IPS-NIHi11 (cell line): ENCODE measurements at regions not wholly inside any gene's neighbourhood (a gene's known extent, or its start where the extent isn't known, plus 50 kb on each side); places are given as distances from the start of the nearest gene placed in this dataset.
"Not testable (repeated sequence)": the region's sequence is repeated elsewhere in the genome, so short reads cannot be mapped to it uniquely, and the experiment has no call there.

ENCODE experiments used
- DNase-seq: peaks from one replicate; pipeline ENCODE4 v3.0.0; 2012; ENCODE audit warnings: mixed read lengths, low spot score

DNA sequence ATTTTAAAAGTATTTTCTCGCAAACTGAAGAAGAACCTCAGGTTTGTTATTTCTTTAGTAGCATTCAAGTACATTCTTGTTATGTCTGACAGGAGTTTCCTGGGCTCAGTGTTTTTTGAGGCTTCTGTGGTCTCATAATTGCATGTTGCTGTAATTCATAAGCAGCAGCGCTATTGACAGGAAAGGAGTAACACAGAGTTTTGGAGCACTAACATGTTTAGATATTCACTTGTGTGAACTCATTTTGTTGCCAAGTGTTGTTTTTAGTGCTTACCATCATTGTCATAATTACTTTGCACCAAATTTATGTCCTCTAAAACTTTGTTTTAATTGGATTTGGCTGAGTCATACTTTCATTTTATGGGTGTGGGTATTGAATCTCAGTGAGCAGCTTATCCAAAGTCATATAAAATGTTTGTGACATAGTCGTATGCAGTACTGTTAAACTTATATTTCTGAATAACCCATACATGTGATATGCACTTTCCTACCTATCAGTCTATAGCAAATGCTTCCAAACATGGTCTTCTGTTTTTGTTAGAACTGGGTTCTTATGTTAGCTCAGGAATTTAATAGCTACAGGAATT lies 358.7 kb upstream of the CTSO start:
- no peak for DNase-seq

DNA sequence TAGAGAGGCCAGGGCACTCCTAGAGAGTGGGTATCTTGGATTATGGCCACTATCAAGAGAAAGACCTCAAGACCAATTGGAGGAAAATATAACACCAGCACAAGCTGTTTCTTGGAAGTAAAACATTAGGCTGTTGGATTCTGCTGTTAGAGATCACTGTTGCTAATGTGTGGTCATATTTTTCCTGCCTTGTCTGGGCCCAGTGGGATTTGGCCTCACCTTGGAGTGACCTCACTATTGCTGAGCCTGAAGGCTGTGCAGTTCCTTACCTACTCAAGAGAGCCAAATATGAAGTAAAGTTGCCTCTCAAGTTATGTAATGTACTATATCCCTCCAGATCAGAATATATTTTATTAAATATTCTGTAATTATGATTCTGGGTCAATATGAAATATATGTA lies 355.4 kb upstream of the CTSO start:
- DNase-seq: no peak

DNA sequence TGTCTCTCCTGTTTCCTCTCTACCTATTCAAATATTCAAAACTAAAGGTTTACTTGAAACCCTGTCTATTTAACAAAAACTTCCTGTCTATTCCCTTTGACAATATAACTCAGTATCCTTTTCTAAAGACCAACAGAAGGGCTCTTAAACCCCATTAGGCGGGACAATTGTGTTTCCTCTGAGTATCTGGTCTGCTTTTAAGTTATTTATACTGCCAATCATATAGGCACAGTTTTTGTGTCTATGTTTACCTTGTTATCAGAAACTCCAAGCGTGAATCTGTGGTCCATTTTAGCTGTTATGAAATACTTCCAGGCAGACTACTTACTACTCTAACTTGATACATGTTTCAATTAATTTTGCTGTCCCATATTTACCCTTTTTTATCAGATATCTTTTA lies 350.0 kb upstream of the CTSO start:
- no peak for DNase-seq

DNA sequence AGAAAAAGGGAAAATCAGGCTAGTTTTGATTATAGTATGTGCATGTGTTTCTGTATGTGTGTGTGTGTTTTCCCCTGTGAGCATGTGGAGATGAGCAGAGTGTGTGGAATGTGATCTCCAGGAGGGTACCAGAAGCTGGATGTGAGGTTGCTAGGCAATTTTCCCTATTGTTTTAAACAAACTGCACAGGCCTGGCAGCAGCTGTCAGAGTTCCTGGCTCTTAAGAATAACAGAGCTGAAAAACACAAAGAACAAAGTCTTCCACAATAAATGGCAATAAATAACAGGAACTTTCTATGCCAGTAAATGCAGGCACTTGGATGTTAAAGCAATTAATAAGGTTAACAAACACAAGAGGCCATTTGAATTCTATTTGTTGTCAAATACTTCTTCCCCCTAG lies 344.6 kb upstream of the CTSO start:
- no peak for DNase-seq

DNA sequence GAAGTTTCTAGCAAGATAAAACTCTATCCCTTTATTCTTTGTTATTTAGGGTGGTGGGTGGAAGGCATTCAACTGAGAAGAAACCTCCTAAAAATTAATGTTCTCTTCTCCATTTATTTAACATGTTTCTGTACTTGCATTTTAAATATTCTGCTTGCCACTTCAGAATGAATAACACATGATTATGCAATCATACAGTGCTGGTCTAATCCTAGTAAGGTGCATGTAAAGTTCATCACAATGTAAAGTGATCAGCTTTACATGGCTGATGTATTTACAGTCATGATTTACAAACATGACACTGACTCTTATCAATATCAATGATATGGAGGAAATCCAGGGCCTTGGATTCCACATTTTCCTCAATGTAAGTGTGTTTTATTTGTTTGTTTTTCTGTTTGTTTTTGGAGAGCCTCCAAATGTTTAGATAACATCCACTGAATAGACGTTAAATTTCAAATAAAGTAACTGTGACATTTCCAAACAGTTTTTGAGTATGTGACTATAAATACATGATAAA lies 342.1 kb upstream of the CTSO start:
- DNase-seq: no peak

DNA sequence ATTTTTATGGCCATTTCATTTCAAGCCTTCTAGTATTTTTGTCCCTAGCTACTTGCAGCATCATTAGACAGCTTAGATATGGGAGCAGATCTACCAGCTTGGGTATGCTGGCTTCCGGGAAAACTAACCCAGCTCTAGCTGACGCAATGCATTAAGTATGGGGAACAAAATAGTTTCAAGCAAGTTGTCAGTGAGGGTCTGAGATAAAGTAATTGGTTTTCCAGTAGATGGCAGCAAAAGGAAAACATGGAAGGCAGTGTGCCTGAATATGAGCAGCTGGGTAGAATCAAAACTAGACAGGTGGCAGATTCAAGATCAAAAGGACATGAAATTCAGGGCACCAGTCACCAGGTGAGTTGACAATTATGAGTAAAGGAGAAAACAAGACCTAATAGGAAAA lies 340.9 kb upstream of the CTSO start:
- DNase-seq: peak; percentile 17

DNA sequence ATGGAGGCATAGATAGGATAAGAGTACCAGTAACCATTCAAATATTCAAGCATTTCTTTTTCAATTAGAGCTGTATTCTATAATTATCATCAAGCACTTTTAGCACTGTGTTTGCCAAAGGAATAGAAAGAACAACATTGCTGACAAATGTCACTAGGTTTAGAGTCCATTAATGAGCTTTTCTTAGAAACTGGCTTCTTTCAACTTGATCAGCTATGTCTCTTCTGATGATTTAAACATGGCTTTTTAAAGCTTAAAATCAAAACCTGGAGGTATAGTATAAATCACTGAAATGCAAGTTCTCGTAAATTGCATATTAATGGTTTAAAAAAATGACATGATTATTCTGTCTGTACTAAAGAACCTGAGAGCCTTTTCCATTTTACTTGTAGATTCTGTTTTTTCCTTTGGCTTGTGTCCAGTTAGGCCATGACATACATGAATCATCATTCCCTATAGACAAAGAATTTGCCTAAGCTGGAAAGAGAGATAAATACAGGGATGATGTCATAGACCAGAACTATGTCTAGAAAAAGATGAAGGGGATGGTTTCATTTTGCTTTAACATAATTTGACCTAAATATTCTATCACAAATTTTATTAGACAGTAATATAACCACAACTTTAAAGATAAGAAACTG lies 340.1 kb upstream of the CTSO start:
- no peak for DNase-seq

DNA sequence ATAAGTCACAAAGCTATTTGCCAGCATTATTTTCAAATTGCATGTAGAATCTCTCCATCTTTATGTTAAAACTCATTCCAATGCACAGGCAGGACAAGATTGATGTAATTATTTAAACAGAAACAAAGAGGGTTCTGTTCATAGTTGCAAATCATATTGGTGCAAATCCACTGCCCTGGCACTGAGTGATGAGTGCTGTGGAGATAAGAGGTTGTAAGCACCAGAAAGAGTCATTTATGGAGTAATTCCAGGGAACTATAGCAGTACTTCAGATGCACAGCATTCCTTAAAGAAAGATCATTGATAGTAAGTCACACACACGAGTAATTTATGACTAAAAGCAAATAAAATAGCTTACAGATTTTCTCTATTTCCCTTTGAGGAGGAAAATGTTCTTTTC lies 337.7 kb upstream of the CTSO start:
- no peak for DNase-seq

DNA sequence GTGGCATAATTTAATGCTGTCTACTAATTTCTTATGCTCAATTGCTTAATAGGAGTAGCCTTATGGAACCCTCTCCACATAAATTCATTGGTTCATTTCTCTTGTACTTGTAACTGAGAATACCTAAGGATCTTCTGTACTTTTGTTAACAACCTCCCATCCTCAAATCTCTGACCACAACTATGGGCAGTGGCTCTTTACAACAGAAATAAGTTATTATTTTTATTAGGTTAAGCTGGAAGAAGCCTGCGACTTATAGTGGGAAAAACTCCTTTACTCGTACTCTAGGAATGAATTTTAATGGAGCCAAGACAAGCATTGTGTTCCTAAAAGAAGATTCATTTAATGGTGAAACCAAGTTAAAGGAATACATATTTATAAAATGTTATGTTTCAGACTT lies 337.1 kb upstream of the CTSO start:
- no peak for DNase-seq

DNA sequence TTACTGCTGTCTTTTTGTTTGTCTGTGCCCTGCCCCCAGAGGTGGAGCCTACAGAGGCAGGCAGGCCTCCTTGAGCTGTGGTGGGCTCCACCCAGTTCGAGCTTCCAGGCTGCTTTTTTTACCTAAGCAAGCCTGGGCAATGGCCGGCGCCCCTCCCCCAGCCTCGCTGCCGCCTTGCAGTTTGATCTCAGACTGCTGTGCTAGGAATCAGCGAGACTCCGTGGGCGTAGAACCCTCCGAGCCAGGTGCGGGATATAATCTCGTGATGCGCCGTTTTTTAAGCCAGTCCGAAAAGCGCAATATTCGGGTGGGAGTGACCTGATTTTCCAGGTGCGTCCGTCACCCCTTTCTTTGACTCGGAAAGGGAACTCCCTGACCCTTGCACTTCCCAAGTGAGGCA lies 336.4 kb upstream of the CTSO start:
- not testable (repeated sequence) for DNase-seq

DNA sequence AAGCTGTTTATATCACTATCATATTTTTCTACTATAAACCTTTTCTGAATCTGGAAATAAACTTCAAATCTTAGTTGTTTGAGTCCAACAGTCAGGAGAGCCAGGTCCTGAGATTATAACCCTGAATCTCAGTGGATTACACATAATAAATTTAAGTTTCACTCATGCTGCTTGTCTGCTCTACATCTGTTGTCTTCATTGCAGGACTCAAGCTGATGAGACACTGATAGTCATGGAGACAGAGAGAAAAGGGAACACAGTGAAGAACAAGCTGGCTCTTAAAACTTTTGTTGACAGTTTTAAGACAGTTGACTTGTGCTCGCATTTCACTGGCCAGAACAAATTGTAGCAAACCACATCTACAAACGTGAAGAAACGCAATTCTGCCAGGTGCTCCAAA lies 327.0 kb upstream of the CTSO start:
- no peak for DNase-seq

DNA sequence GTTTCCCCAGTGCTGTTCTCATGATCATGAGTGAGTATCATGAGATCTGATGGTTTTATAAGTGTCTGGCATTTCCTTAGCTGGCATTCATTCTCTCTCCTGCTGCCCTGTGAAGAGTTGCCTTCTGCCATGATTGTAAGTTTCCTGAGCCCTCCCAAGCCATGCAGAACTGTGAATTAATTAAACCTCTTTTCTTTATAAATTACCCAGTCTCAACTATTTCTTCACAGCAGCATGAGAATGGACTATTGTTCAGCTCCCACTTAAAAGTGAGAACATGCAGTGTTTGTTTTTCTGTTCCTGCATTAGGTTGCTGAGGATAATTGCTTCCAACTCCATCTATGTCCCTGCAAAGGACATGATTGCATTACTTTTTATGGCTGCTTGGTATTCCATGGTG lies 311.7 kb upstream of the CTSO start:
- no peak for DNase-seq

DNA sequence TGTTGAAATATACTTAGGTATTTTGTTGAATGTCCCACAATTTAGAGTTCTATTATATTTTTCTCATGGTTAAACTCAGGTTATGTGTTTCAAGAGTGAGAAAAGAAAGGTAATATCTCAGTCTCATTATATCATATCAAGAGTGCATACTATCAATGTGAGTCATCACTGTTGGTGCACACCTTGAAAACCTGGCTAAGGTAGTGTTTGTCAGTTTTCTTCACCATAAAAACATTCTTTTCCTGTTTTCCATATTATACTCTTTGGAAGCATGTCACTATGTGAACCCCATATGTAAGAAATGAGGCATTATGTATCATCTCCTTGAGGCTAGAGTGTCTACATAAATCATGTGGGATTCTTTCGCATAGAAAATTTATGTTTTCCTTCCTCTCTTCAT lies 307.6 kb upstream of the CTSO start:
- no peak for DNase-seq

DNA sequence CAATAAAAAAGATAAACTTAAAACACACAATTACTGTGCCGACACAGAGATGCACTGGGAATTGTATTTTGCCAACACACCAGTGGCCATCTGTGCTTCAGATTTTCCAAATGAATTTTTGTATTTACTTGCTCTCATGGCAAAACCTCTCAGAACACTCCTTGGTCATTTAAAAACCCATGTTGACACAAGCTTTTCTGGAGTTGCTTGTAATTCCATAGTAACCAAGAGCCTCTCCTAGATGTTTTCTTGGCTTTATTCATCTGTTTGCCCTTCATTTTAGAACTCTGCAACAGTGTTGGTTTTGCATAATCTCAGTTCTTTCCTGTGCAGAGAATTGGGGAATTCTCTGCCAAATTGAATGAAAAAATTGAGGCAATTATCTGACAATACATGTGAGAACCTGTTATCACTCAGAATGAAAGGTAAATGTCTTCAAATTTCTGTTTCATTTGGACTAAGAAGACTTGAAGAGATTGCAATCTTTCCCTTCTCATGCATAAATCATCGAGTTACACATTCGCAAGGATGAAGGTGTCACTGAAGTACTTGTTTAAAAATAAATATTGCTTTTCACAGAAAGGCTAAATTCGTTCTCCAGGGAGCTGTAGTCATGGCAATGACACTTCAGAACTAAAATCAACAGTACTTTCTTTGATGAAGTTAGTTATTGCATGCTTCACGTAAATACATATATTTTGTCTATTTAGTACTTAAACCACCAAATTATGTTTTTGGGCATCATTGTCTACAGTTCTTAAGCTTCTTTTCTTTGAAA lies 301.8 kb upstream of the CTSO start:
- DNase-seq: no peak

DNA sequence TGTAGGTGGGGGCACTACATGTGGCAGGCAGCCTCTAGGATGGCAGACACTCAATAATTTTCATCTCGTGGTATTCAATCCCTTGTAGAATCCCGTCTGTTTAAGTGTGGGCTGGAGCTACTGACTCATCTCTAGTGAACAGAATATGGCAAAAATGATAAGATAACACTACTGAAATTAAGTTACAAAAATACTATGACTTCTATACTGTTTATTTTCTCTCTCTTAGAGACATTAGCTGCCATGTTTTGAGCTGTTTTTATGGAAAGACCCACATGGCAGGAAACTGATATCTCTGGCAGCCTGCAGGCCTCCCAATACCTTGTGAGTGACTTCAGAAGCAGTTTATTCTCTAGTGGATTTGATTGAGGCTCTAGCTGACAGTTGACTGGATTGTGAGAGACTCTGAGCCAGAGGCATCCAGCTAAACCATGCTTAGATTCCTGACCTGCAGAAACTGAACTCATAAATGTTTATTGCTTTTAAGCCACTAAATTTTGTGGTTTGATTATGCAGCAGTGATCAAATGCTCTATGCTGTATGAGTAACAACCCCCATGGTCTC lies 298.8 kb upstream of the CTSO start:
- no peak for DNase-seq

DNA sequence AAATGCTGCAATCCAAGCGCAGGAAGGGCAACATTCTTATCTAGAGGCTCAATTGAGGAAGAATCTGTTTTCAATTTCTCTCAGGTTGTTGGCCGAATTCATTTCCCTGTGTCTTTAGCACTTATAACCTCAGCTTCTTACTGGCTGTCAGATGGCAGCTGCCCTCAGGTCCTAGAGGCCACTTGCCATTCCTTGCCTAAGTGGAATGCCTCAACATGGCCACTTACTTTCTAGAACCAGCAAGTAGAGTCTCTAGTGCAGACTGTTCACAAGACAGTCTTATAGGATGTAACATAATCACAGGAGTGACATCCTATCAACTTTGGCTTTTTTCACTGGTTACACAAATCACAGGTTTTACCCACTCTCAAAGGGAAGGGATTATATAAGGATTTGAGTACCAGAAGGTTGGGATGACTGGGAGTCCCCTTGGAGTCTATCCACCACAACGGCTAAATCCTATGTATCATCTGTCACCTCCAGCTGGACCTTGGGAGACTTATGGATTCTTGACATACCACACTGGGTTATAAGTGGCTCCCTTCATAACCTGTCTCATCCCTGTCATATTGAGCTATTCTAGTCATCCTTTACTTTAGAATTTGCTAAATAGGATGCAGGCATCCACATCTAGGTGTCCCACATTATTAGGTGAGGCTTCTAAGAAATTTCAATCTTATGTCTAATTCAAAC lies 297.9 kb upstream of the CTSO start:
- DNase-seq: no peak

DNA sequence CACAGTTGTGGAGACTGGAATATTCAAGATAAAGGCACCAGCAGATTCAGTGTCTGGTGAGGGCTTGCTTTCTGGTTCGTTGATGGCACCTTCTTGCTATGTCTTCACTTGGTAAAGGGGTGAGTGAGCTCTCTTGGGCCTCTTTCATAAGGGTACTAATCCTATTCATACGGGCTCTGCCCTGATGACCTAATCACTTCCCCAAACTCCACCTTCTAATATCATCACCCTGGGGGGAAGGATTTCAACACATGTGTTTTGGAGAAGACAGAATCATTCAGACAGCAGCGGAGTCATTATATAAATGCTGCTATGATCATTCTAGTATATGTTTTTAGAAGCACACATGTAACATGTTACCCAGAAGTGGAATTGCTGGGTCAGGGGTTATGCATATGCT lies 295.3 kb upstream of the CTSO start:
- DNase-seq: no peak

DNA sequence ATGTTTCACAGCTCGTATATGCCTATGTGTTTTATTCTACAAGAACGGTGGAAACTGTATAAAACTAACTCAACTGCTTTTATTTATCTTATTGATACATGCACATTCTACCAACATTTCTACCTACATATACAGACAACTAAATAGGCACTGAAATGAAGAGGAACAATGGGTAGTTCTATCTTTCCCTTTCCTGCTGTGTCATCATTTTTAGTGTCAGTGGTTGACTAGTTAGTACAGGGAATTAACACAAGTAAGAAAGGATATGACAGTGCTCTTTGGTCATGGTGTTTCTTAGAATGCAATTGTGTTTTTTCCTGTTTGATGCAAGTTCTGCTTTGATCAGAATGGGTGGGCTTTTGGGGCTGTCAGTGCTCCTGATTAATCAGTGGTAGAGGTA lies 293.8 kb upstream of the CTSO start:
- DNase-seq: no peak

DNA sequence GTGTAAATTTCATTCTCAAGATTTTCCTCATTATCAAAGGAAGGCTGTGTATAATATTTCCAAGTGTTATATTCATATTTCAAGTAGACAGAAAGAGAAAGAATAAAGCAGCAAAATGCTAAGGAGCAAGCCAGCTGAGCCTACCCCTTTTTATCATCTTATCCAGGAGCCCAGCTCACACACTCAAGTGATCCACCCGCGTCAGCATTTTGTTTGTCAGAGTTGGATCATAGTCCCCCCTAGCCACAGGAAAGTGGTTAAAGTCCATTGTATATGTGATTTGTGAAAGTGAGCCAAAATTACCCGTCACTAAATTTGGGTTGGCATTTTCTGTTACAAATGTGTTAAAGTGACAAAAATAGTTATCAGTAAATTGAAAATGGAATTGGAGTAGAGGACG lies 289.3 kb upstream of the CTSO start:
- no peak for DNase-seq

DNA sequence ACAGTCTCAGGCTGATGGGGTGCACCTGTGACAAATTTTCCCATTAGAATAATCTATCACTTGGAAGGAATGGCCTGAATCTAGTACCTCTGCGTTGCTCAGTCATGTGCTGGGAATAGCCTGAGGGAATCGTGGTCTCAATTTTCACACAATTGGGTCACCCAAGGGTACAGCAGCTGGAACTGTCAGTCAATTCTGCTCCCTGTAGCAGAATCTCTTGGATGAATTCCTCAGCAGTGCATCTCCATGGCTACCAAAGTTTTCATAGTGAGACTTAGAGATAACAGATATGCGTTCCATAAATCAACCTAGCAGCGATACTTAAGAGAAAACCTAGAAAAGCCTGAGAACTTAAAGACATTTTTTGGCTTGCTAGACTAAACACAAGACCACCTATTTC lies 288.7 kb upstream of the CTSO start:
- DNase-seq: no peak

DNA sequence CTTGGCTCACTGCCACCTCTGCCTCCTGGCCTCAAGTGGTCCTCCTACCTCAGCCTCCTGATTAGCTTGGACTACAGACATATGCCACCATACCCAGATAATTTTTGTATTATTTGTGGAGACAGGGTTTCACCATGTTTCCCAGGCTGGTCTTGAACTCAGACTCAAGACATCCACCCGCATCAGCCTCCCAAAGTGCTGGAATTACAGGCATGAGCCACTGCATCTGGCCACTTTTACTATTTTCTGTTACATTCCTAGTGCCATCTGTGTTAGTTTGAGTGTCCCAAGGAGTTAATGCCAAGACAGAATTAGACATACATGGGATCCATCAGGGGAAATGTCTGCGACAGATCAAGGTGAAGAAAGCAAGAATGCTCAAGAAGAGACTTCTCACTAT lies 288.2 kb upstream of the CTSO start:
- no peak for DNase-seq

DNA sequence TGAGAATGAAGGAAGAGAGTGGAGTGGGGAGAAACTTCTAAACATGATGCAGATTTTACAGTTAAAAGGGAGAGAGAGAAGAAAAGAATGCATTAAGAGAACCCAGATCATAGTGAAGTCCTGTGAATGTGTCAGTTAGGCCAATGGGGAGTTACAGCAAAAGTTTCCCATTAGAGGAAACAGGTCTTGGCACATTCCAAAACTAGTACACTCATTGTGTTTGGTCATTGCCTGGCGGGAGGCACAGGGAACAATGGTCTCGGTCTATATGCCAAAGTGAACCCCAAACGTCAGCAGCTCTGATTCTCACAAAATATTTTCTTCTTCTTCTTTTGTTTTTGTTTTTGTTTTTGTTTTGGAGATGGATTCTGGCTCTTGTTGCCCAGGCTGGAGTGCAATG lies 284.5 kb upstream of the CTSO start:
- DNase-seq: peak; percentile 17

DNA sequence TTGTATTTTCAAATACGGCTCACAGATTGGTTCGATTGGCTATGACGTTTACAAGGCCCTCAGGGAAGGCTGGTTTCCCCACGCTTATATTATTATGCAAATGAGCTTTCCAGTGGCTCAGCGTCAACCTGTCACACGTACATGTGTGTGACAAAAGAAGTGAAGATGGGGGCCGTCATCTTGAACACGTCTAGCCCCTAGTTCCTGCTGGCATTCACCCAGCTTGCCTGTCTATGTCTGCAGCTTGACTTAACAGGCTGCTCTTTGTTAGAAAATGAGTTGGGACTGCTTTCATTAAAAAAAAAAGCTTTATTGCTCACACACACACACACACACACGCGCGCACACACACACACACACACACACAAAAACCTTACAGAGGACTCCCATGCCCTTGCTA lies 283.6 kb upstream of the CTSO start:
- DNase-seq: no peak
